ENCODE measurements at regions not wholly inside any gene's neighbourhood (a gene's known extent, or its start where the extent isn't known, plus 50 kb on each side); places are given as distances from the start of the nearest gene placed in this dataset.

- ATAC-seq (ENCODE audit: low read depth): no peak
- Histone ChIP-seq H2AFZ (replicated peaks; ENCODE audit: low read length, poor library complexity) (no peak overlapping the region), H3K4me3 (ENCODE audit: insufficient read depth, low read depth, low read length) (no peak overlapping the region), H2BK15ac (ENCODE audit: low read depth, low read length) (no peak overlapping the region), H3K9me1 (ENCODE audit: insufficient read depth, low read length) (no peaks in the 10 kb centered on the region), H2AK9ac (replicated peaks; ENCODE audit: low read depth, low read length, poor library complexity) (no peak overlapping the region), H2BK20ac (ENCODE audit: low read depth, low read length) (no peak overlapping the region), H4K91ac (ENCODE audit: insufficient read depth, low read depth, low read length) (no peak overlapping the region), H4K20me1 (ENCODE audit: insufficient read depth, low read length) (no peaks in the 10 kb centered on the region), H3K9ac (ENCODE audit: low read depth, low read length) (no peak overlapping the region), H2AK5ac (ENCODE audit: low read depth, low read length) (no peak overlapping the region), H3K36me3 (ENCODE audit: control insufficient read depth, insufficient read depth, low read length) (no peaks in the 10 kb centered on the region), H3K14ac (replicated peaks; ENCODE audit: low read depth, low read length) (no peak overlapping the region), H4K5ac (ENCODE audit: low read depth, low read length) (no peak overlapping the region), H3K23ac (ENCODE audit: low read depth, low read length) (no peak overlapping the region), H4K8ac (ENCODE audit: low read depth in 2 of 2, low read length in 2 of 2) (no peak overlapping the region), H3K56ac (ENCODE audit: extremely low read depth, insufficient read depth, low read length) (no peak overlapping the region), H2BK5ac (ENCODE audit: low read depth, low read length, poor library complexity, severe bottlenecking) (no peak overlapping the region), H3K27me3 (ENCODE audit: control insufficient read depth, insufficient read depth, low read length) (no peaks in the 10 kb centered on the region; the same call in 1 of the 2 replicates), H3K4ac (ENCODE audit: low read depth, low read length) (no peak overlapping the region), H3K27ac (ENCODE audit: insufficient read depth, low read length) (no peak overlapping the region), H3K79me1 (ENCODE audit: low read depth in 1 of 2, low read length in 2 of 2) (no peaks in the 10 kb centered on the region), H3K18ac (ENCODE audit: low read depth, low read length) (no peak overlapping the region), H3K9me3 (ENCODE audit: control insufficient read depth, insufficient read depth, low read length) (peaks cover 3% of the 10 kb centered on the region; the same call in 1 of the 2 replicates), H3K4me1 (ENCODE audit: control insufficient read depth, insufficient read depth, low read length) (no peaks in the 10 kb centered on the region), H2BK120ac (ENCODE audit: low read depth, low read length) (no peak overlapping the region), H3K4me2 (ENCODE audit: low read depth, low read length) (no peak overlapping the region)
- ChIA-PET POLR2A (ENCODE audit: unreplicated experiment) (no interaction called here), CTCF (no interaction called here)
- DNase-seq: peak; percentile 6
- no peak for TF ChIP-seq MXI1 (IDR thresholded peaks at IDR 0.05; ENCODE audit: borderline replicate concordance, low read depth, low read length)
- no peak for TF ChIP-seq RCOR1 (IDR thresholded peaks at IDR 0.05; ENCODE audit: insufficient replicate concordance, low read length)
- TF ChIP-seq RAD21 (IDR thresholded peaks at IDR 0.05; ENCODE audit: low read length): no peak
- WGBS, 2 experiments (ENCODE audit: extremely low coverage in 2 of 2, insufficient read length in 1 of 2): no CpG with 5 or more reads among the region's 1 CpG
- in situ Hi-C loops (cut with MboI; ENCODE audit: low sequenced_read_pairs) (no loop called here), dilution Hi-C loops (cut with HindIII; ENCODE audit: low sequenced_read_pairs, unreplicated experiment) (no loop called here), intact Hi-C loops (cut with micrococcal nuclease) (no loop called here)
- no TSS peak for BruUV-seq (replicated peaks)
Measured at GRCh38 chr1:232196042-232196441, 433.9 kb downstream of the SIPA1L2 start.

All from IMR-90 (cell line).